MM.1S (cell line): ENCODE measurements at regions not wholly inside any gene's neighbourhood (a gene's known extent, or its start where the extent isn't known, plus 50 kb on each side); places are given as distances from the start of the nearest gene placed in this dataset.

Experiments used
- DNase-seq: peaks from one replicate; pipeline ENCODE4 v3.0.0-alpha.2; 2015
- H2AFZ ChIP-seq: fragments of 300-600 bp; sonication (generic); 2 replicates; pipeline ENCODE4 v1.6.0; 2016; ENCODE audit warnings: antibody characterized with exemption, low read length
- H3F3A ChIP-seq: fragments of 300-600 bp; sonication (generic); 2 replicates; pipeline ENCODE4 v1.6.1; 2016; ENCODE audit warnings: mild to moderate bottlenecking, antibody characterized with exemption, low read length, moderate library complexity, mixed read lengths; ENCODE audit not compliant: insufficient read depth
- H3K27ac ChIP-seq: fragments of 300-600 bp; sonication (generic); 2 replicates; pipeline ENCODE4 v1.5.1; 2016; ENCODE audit warnings: mild to moderate bottlenecking, low read length
- H3K27me3 ChIP-seq: fragments of 300-600 bp; sonication (generic); replicated peaks from 2 replicates; pipeline ENCODE4 v1.6.0; 2016; ENCODE audit warnings: low read length; ENCODE audit not compliant: insufficient read depth
- H3K36me3 ChIP-seq: fragments of 300-600 bp; sonication (generic); replicated peaks from 2 replicates; pipeline ENCODE4 v1.6.1; 2016; ENCODE audit warnings: mild to moderate bottlenecking, low read length, mixed read lengths; ENCODE audit not compliant: insufficient read depth
- H3K4me1 ChIP-seq: fragments of 300-600 bp; sonication (generic); 2 replicates; pipeline ENCODE4 v1.6.1; 2016; ENCODE audit warnings: low read length, mixed read lengths
- H3K4me2 ChIP-seq: fragments of 300-600 bp; sonication (generic); 2 replicates; pipeline ENCODE4 v1.6.0; 2016; ENCODE audit warnings: low read depth, low read length
- H3K4me3 ChIP-seq: fragments of 300-600 bp; sonication (generic); 2 replicates; pipeline ENCODE4 v1.5.1; 2016; ENCODE audit warnings: low read length, mixed read lengths
- H3K79me2 ChIP-seq: fragments of 300-600 bp; sonication (generic); 2 replicates; pipeline ENCODE4 v1.6.1; 2016; ENCODE audit warnings: mixed run types, low read length, mixed read lengths
- H3K9ac ChIP-seq: fragments of 300-600 bp; sonication (generic); 2 replicates; pipeline ENCODE4 v1.6.1; 2016; ENCODE audit warnings: low read length, mixed read lengths
- H3K9me2 ChIP-seq: fragments of 300-600 bp; sonication (generic); replicated peaks from 2 replicates; pipeline ENCODE4 v1.6.1; 2016; ENCODE audit warnings: mild to moderate bottlenecking, low read length, mixed read lengths; ENCODE audit not compliant: insufficient read depth
- H3K9me3 ChIP-seq: fragments of 300-600 bp; sonication (generic); replicated peaks from 2 replicates; pipeline ENCODE4 v1.6.1; 2016; ENCODE audit warnings: mild to moderate bottlenecking, low read length, mixed read lengths; ENCODE audit not compliant: insufficient read depth
- H4K20me1 ChIP-seq: fragments of 300-600 bp; sonication (generic); 2 replicates; pipeline ENCODE4 v1.6.1; 2016; ENCODE audit warnings: mild to moderate bottlenecking, low read length, moderate library complexity, mixed read lengths; ENCODE audit not compliant: insufficient read depth
- CTCF ChIP-seq: fragments of 300-600 bp; sonication (generic); IDR thresholded peaks from 2 replicates; pipeline ENCODE4 v1.5.1; 2016; ENCODE audit warnings: antibody characterized with exemption, low read length, mixed read lengths
- EZH2 ChIP-seq: fragments of 300-600 bp; sonication (generic); optimal IDR thresholded peaks from 2 replicates; pipeline ENCODE3; 2017; ENCODE audit warnings: low read depth, mild to moderate bottlenecking, antibody characterized with exemption, low read length, mixed read lengths
- EZH2phosphoT487 ChIP-seq: fragments of 300-600 bp; sonication (generic); IDR thresholded peaks from 2 replicates; pipeline ENCODE4 v1.6.1; 2018; ENCODE audit warnings: antibody characterized with exemption, low read length

DNA sequence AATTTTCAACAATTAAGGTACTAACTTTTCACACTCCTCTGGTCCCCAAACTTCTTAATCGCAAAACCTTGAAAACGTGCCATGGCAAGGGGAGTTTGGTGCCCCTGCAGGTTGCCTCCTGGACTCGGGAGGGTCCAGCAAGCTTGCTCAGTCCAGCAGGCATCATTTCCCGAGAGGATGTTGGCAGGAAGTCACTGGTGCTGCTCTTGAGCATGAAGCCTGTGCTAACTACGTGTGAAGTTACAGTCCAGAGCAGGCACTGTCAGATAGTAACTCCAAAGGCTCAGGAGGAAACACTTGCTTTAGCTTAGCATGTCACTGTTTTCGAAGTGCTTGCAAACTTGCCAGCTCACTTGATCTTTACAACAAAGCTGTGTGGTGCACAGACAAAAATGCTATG lies 215.4 kb downstream of the MYCN start:
- Histone ChIP-seq H3K9ac (no peak overlapping the region), H3K4me3 (no peak overlapping the region), H2AFZ (no peak overlapping the region), H3K4me1 (no peaks in the 10 kb centered on the region), H3K27me3 (no peaks in the 10 kb centered on the region), H3K4me2 (no peak overlapping the region), H3K9me2 (no peaks in the 10 kb centered on the region), H3K27ac (no peak overlapping the region), H3K36me3 (no peaks in the 10 kb centered on the region), H3K9me3 (no peaks in the 10 kb centered on the region), H4K20me1 (no peaks in the 10 kb centered on the region), H3F3A (no peaks in the 10 kb centered on the region), H3K79me2 (no peaks in the 10 kb centered on the region)
- no peak for TF ChIP-seq CTCF
- TF ChIP-seq EZH2phosphoT487, result no peak
- TF ChIP-seq EZH2, result no peak
- DNase-seq, result no peak

DNA sequence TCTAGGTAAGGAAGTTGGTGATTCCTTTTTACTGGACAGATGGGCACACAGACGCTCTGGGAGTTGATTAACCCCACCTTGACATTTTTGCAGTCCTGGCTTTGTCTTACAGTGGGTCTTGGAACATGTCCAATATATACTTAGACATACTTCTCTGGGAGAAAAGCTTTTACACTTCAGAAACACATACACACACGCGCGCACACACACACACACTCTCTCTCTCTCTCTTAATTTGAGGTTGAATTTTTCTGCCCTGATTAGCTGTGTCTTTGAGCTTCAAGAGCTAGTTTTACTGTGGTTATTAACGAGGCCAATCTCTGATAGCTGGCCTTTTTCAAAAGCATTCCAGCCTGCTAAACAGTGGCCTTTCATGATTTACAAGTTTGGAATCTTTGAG lies 215.0 kb downstream of the MYCN start:
- Histone ChIP-seq H2AFZ (no peak overlapping the region), H3F3A (no peaks in the 10 kb centered on the region), H3K4me1 (no peaks in the 10 kb centered on the region), H3K9ac (no peak overlapping the region), H3K4me2 (no peak overlapping the region), H3K9me2 (no peaks in the 10 kb centered on the region), H3K79me2 (no peaks in the 10 kb centered on the region), H3K4me3 (no peak overlapping the region), H3K27ac (no peak overlapping the region), H4K20me1 (no peaks in the 10 kb centered on the region), H3K9me3 (no peaks in the 10 kb centered on the region), H3K36me3 (no peaks in the 10 kb centered on the region), H3K27me3 (no peaks in the 10 kb centered on the region)
- no peak for TF ChIP-seq EZH2phosphoT487
- no peak for TF ChIP-seq CTCF
- TF ChIP-seq EZH2, result no peak
- DNase-seq, result no peak

GRCh38 chr2:16154501-16155280 lies 214.3 kb downstream of the MYCN start:
- no peak for TF ChIP-seq CTCF
- TF ChIP-seq EZH2phosphoT487, result no peak
- no peak for TF ChIP-seq EZH2
- Histone ChIP-seq H2AFZ (no peak overlapping the region), H3K79me2 (no peaks in the 10 kb centered on the region), H3K36me3 (no peaks in the 10 kb centered on the region), H3F3A (no peaks in the 10 kb centered on the region), H3K4me3 (no peak overlapping the region), H3K9me2 (no peaks in the 10 kb centered on the region), H3K9ac (no peak overlapping the region), H3K27me3 (no peaks in the 10 kb centered on the region), H3K4me1 (no peaks in the 10 kb centered on the region), H3K27ac (no peak overlapping the region), H3K4me2 (no peak overlapping the region), H3K9me3 (no peaks in the 10 kb centered on the region), H4K20me1 (no peaks in the 10 kb centered on the region)
- DNase-seq, result no peak
